ENCODE measurements at regions not wholly inside any gene's neighbourhood (a gene's known extent, or its start where the extent isn't known, plus 50 kb on each side); places are given as distances from the start of the nearest gene placed in this dataset.

- DNase-seq (ENCODE audit: low read depth in 2 of 2): no peak
Measured at GRCh38 chr20:19077370-19078220, 134.8 kb upstream of the SLC24A3 start.

- no peak for DNase-seq (ENCODE audit: low read depth in 2 of 2)
Measured at GRCh38 chr20:19078448-19079373, 133.7 kb upstream of the SLC24A3 start.

- no peak for DNase-seq (ENCODE audit: low read depth in 2 of 2)
Measured at GRCh38 chr20:19079536-19080299, 132.7 kb upstream of the SLC24A3 start.

GRCh38 chr20:19081937-19082336 lies 130.5 kb upstream of the SLC24A3 start:
- no peak for DNase-seq (ENCODE audit: low read depth in 2 of 2)

GRCh38 chr20:19083136-19083621 lies 129.3 kb upstream of the SLC24A3 start:
- no peak for DNase-seq (ENCODE audit: low read depth in 2 of 2)

GRCh38 chr20:19090332-19090731 lies 122.1 kb upstream of the SLC24A3 start:
- DNase-seq (ENCODE audit: low read depth in 2 of 2): no peak

- no peak for DNase-seq (ENCODE audit: low read depth in 2 of 2)
Measured at GRCh38 chr20:19094959-19095541, 117.4 kb upstream of the SLC24A3 start.

- no peak for DNase-seq (ENCODE audit: low read depth in 2 of 2)
Measured at GRCh38 chr20:19095762-19096161, 116.7 kb upstream of the SLC24A3 start.

GRCh38 chr20:19096843-19097242 lies 115.6 kb upstream of the SLC24A3 start:
- DNase-seq (ENCODE audit: low read depth in 2 of 2): no peak

- DNase-seq (ENCODE audit: low read depth in 2 of 2): no peak
Measured at GRCh38 chr20:19098117-19098516, 114.3 kb upstream of the SLC24A3 start.

- DNase-seq (ENCODE audit: low read depth in 2 of 2): no peak
Measured at GRCh38 chr20:19098806-19099578, 113.5 kb upstream of the SLC24A3 start.

- DNase-seq (ENCODE audit: low read depth in 2 of 2): no peak
Measured at GRCh38 chr20:19099596-19100545, 112.6 kb upstream of the SLC24A3 start.

- no peak for DNase-seq (ENCODE audit: low read depth in 2 of 2)
Measured at GRCh38 chr20:19100975-19101374, 111.5 kb upstream of the SLC24A3 start.

GRCh38 chr20:19104186-19104585 lies 108.3 kb upstream of the SLC24A3 start:
- no peak for DNase-seq (ENCODE audit: low read depth in 2 of 2)

- no peak for DNase-seq (ENCODE audit: low read depth in 2 of 2)
Measured at GRCh38 chr20:19108155-19108554, 104.3 kb upstream of the SLC24A3 start.

- DNase-seq (ENCODE audit: low read depth in 2 of 2): no peak
Measured at GRCh38 chr20:19110285-19110684, 102.2 kb upstream of the SLC24A3 start.

GRCh38 chr20:19110881-19111460 lies 101.5 kb upstream of the SLC24A3 start:
- no peak for DNase-seq (ENCODE audit: low read depth in 2 of 2)

- no peak for DNase-seq (ENCODE audit: low read depth in 2 of 2)
Measured at GRCh38 chr20:19112828-19113227, 99.6 kb upstream of the SLC24A3 start.

GRCh38 chr20:19113343-19113930 lies 99.0 kb upstream of the SLC24A3 start:
- DNase-seq (ENCODE audit: low read depth in 2 of 2): no peak

All from stimulated activated CD8-positive, alpha-beta memory T cell treated with anti-CD3 and anti-CD28 coated beads, Interleukin-2, amount 100 ng/mL, for 48 hours (primary cell).